OCI-LY7 (cell line): ENCODE measurements at regions not wholly inside any gene's neighbourhood (a gene's known extent, or its start where the extent isn't known, plus 50 kb on each side); places are given as distances from the start of the nearest gene placed in this dataset.

Experiments
- BruUV-seq: library from RNA; stranded (reverse); fragments of 400-500 nt; replicated peaks from 2 replicates; lab custom pipeline; 2021; lab: Mats Ljungman, UMichigan
- CTCF ChIA-PET: fragments of 300-600 bp; sonication (Branson Sonifier 250); formaldehyde crosslinking; loops from one replicate; lab custom pipeline; 2022; ENCODE audit warnings: antibody characterized with exemption; ENCODE audit not compliant: unreplicated experiment; lab: Charles Lee
- POLR2A ChIA-PET: fragments of 300-600 bp; sonication (Branson Sonifier 250); formaldehyde crosslinking; loops from one replicate; lab custom pipeline; 2022; ENCODE audit warnings: antibody characterized with exemption; lab: Charles Lee
- DNase-seq: peaks from one replicate; pipeline ENCODE4 v3.0.0-alpha.2; 2015; ENCODE audit warnings: low spot score
- H2AFZ ChIP-seq: fragments of 200-600 bp; sonication (generic), shearing (Covaris generic); 2 replicates; pipeline ENCODE4 v1.6.1; 2014; ENCODE audit warnings: mild to moderate bottlenecking, antibody characterized with exemption, low read length, moderate library complexity
- H3K27ac ChIP-seq: fragments of 200-600 bp; sonication (generic); 2 replicates; pipeline ENCODE4 v1.5.1; 2014; ENCODE audit warnings: mixed run types, low read depth, mild to moderate bottlenecking, moderate library complexity, low read length, inconsistent platforms; ENCODE audit not compliant: poor library complexity, severe bottlenecking
- H3K36me3 ChIP-seq: fragments of 200-600 bp; sonication (generic); 2 replicates; pipeline ENCODE4 v1.6.1; 2014; ENCODE audit warnings: mild to moderate bottlenecking, antibody characterized with exemption, low read length, moderate library complexity, mixed read lengths; ENCODE audit not compliant: insufficient read depth
- H3K4me1 ChIP-seq: fragments of 200-600 bp; sonication (generic); 2 replicates; pipeline ENCODE4 v1.5.1; 2014; ENCODE audit warnings: mild to moderate bottlenecking, low read length; ENCODE audit not compliant: insufficient read depth, poor library complexity, severe bottlenecking
- H3K4me2 ChIP-seq: fragments of 200-600 bp; sonication (generic); 2 replicates; pipeline ENCODE4 v1.6.1; 2014; ENCODE audit warnings: mild to moderate bottlenecking, low read length
- H3K4me3 ChIP-seq: fragments of 200-600 bp; sonication (generic); 2 replicates; pipeline ENCODE4 v1.5.1; 2014; ENCODE audit warnings: mild to moderate bottlenecking, low read depth, low read length; ENCODE audit not compliant: poor library complexity, severe bottlenecking
- H3K79me2 ChIP-seq: fragments of 200-600 bp; sonication (generic); 2 replicates; pipeline ENCODE4 v1.6.1; 2016; ENCODE audit warnings: low read depth, mild to moderate bottlenecking, low read length, moderate library complexity, mixed read lengths; ENCODE audit not compliant: insufficient read depth
- H3K9me2 ChIP-seq: fragments of 200-600 bp; sonication (generic); 2 replicates; pipeline ENCODE4 v1.6.1; 2016; ENCODE audit warnings: mild to moderate bottlenecking, low read length, mixed read lengths; ENCODE audit not compliant: insufficient read depth
- H3K9me3 ChIP-seq: fragments of 200-600 bp; sonication (generic); 2 replicates; pipeline ENCODE4 v1.6.1; 2014; ENCODE audit warnings: mild to moderate bottlenecking, mixed run types, low read length, mixed read lengths
- H4K20me1 ChIP-seq: fragments of 200-600 bp; sonication (generic); 2 replicates; pipeline ENCODE4 v1.6.1; 2014; ENCODE audit warnings: mild to moderate bottlenecking, antibody characterized with exemption, low read length, moderate library complexity, mixed read lengths; ENCODE audit not compliant: insufficient read depth
- CTCF ChIP-seq: fragments of 200-600 bp; sonication (generic); conservative IDR thresholded peaks from 2 replicates; pipeline ENCODE4 v1.5.1; 2014; ENCODE audit warnings: mild to moderate bottlenecking, antibody characterized with exemption, low read length, moderate library complexity, mixed read lengths
- EZH2phosphoT487 ChIP-seq: fragments of 200-600 bp; sonication (generic); IDR thresholded peaks from 2 replicates; pipeline ENCODE4 v1.6.1; 2018; ENCODE audit warnings: low read depth, borderline replicate concordance, mild to moderate bottlenecking, mixed run types, antibody characterized with exemption, low read length, moderate library complexity, mixed read lengths
- intact Hi-C: fragments of 100-400 bp; cut with micrococcal nuclease; formaldehyde crosslinking; loops from one replicate; pipeline ENCODE4 v1.10.0; 2022; ENCODE audit not compliant: unreplicated experiment

- Histone ChIP-seq H3K27ac (no peak overlapping the region), H2AFZ (no peak overlapping the region), H3K4me3 (no peak overlapping the region), H3K9me3 (no peaks in the 10 kb centered on the region), H3K79me2 (no peaks in the 10 kb centered on the region), H4K20me1 (no peaks in the 10 kb centered on the region), H3K4me2 (no peak overlapping the region), H3K4me1 (no peaks in the 10 kb centered on the region), H3K36me3 (no peaks in the 10 kb centered on the region), H3K9me2 (no peaks in the 10 kb centered on the region)
- ChIA-PET POLR2A (no interaction called here), CTCF (no interaction called here)
- BruUV-seq, result no TSS peak
- no peak for TF ChIP-seq EZH2phosphoT487
- no peak for TF ChIP-seq CTCF
- intact Hi-C loops, result no loop called here
- no peak for DNase-seq
Observed at GRCh38 chr1:72705921-72706320, 423.6 kb upstream of the NEGR1 start.

GRCh38 chr1:72704841-72705477, 422.6 kb upstream of the NEGR1 start:
- H3K9me3 ChIP-seq, result no peaks in the 10 kb centered on the region
- no peak overlapping the region for H3K4me3 ChIP-seq
- no TSS peak for BruUV-seq
- ChIA-PET CTCF (no interaction called here), POLR2A (no interaction called here)
- no peaks in the 10 kb centered on the region for H3K79me2 ChIP-seq
- H3K4me2 ChIP-seq, result no peak overlapping the region
- no peak overlapping the region for H2AFZ ChIP-seq
- no peaks in the 10 kb centered on the region for H3K9me2 ChIP-seq
- intact Hi-C loops, result no loop called here
- DNase-seq, result no peak
- no peak for TF ChIP-seq EZH2phosphoT487
- TF ChIP-seq CTCF, result no peak
- no peaks in the 10 kb centered on the region for H4K20me1 ChIP-seq
- no peaks in the 10 kb centered on the region for H3K4me1 ChIP-seq
- H3K36me3 ChIP-seq, result no peaks in the 10 kb centered on the region
- no peak overlapping the region for H3K27ac ChIP-seq

- H3K4me2 ChIP-seq, result no peak overlapping the region
- H3K36me3 ChIP-seq, result no peaks in the 10 kb centered on the region
- intact Hi-C loops, result no loop called here
- CTCF ChIA-PET, result no interaction called here
- H3K27ac ChIP-seq, result no peak overlapping the region
- no peaks in the 10 kb centered on the region for H3K9me2 ChIP-seq
- H3K79me2 ChIP-seq, result no peaks in the 10 kb centered on the region
- TF ChIP-seq EZH2phosphoT487 (no peak), CTCF (no peak)
- H2AFZ ChIP-seq, result no peak overlapping the region
- no peaks in the 10 kb centered on the region for H3K9me3 ChIP-seq
- BruUV-seq, result no TSS peak
- H3K4me3 ChIP-seq, result no peak overlapping the region
- no peak for DNase-seq
- no peaks in the 10 kb centered on the region for H3K4me1 ChIP-seq
- H4K20me1 ChIP-seq, result no peaks in the 10 kb centered on the region
- POLR2A ChIA-PET, result no interaction called here
Observed at GRCh38 chr1:72697410-72697809, 415.1 kb upstream of the NEGR1 start.
